Tibial nerve (tissue), 4 donors: ENCODE measurements at regions not wholly inside any gene's neighbourhood (a gene's known extent, or its start where the extent isn't known, plus 50 kb on each side); places are given as distances from the start of the nearest gene placed in this dataset.

Experiments used
- EP300 ChIP-seq, 2 donors: sonication (generic); formaldehyde crosslinking; IDR thresholded peaks; one replicate each; pipeline ENCODE4 v1.6.1; 2017; ENCODE audit warnings: antibody characterized with exemption in 2 of 2, mild to moderate bottlenecking in 1 of 2
- POLR2A ChIP-seq, 2 donors: fragments of 450-650 bp; IDR thresholded peaks; one replicate each; pipeline ENCODE4 v1.6.1; 2017; ENCODE audit warnings: antibody characterized with exemption in 2 of 2, mild to moderate bottlenecking in 2 of 2, moderate library complexity in 2 of 2
- TF ChIP-seq, protein P1 (sequence below), 5 experiments: fragments of 200-600 bp in 3 of 5; fragments of 450-650 bp in 2 of 5; sonication (generic) in 3 of 5; IDR thresholded peaks; one replicate each; pipeline ENCODE4 v1.5.1; 2016 to 2019; ENCODE audit warnings: antibody characterized with exemption in 5 of 5, mild to moderate bottlenecking in 3 of 5, moderate library complexity in 2 of 5

DNA sequence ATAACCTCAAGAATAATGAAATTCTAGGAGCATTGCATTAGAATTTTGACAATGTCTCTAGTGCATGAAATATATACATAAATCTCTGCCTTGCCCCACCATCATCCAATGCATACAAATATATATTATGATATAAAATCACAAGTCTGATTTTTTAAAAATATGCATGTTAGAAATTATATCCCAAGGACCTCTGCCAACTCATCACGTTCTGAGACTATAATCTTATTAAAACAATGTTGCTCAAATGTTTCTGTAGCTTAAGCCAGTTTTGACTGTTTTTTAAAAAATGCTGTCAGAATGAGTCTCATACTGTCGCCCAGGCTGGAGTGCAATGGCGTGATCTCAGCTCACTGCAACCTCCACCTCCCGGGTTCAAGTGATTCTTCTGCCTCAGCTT lies 287.0 kb upstream of the SOX4 start:
- no peak for TF ChIP-seq POLR2A (IDR thresholded peaks at IDR 0.05)
- TF ChIP-seq, protein P1, sequence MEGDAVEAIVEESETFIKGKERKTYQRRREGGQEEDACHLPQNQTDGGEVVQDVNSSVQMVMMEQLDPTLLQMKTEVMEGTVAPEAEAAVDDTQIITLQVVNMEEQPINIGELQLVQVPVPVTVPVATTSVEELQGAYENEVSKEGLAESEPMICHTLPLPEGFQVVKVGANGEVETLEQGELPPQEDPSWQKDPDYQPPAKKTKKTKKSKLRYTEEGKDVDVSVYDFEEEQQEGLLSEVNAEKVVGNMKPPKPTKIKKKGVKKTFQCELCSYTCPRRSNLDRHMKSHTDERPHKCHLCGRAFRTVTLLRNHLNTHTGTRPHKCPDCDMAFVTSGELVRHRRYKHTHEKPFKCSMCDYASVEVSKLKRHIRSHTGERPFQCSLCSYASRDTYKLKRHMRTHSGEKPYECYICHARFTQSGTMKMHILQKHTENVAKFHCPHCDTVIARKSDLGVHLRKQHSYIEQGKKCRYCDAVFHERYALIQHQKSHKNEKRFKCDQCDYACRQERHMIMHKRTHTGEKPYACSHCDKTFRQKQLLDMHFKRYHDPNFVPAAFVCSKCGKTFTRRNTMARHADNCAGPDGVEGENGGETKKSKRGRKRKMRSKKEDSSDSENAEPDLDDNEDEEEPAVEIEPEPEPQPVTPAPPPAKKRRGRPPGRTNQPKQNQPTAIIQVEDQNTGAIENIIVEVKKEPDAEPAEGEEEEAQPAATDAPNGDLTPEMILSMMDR (IDR thresholded peaks at IDR 0.05), result no peak
- no peak for TF ChIP-seq EP300 (IDR thresholded peaks at IDR 0.05)
